ENCODE measurements at regions not wholly inside any gene's neighbourhood (a gene's known extent, or its start where the extent isn't known, plus 50 kb on each side); places are given as distances from the start of the nearest gene placed in this dataset.
"Not testable (repeated sequence)": the region's sequence is repeated elsewhere in the genome, so short reads cannot be mapped to it uniquely, and the experiment has no call there.

DNA sequence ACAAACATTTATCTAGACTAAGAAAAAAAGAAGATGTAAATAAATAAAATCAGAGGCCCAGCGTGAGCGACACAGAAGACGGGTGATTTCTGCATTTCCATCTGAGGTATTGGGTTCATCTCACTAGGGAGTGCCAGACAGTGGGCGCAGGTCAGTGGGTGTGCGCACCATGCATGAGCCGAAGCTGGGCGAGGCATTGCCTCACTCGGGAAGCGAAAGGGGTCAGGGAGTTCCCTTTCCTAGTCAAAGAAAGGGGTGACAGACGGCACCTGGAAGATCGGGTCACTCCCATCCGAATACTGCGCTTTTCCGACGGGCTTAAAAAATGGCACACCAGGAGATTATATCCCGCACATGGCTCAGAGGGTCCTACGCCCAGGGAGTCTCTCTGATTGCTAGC is 79.5 kb upstream of the ABCD2 start:
- DNase-seq: not testable (repeated sequence)

- DNase-seq: no peak
Observed at GRCh38 chr12:39697108-39697507, 77.5 kb upstream of the ABCD2 start.

DNA sequence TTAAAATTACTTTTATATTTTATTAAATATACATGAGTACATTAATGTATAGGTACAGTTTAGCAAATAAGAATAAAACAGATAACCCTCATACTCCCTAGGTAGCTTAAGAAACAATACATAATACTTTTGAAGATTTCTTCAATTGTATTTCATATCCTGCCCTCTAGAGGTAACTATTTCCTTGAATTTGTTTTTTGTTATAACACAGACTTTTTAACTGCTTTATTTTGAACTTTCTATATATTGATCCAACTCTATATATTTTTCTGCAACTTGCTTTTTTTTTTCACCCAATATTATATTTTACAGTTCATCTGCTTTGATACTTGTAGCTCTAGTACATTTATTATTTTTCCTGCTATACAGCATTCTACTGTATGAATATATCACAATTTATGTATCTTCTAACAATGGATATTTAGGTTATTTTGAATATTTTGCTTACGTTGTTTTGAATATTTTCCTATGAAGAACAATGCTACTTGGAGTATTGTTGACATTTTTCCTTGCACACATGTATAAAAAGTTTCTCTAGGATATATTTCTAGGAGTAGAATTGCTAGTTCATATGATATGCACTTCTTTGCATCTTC is 72.8 kb upstream of the ABCD2 start:
- DNase-seq: peak; percentile 15

- no peak for DNase-seq
Observed at GRCh38 chr12:39685854-39686657, 66.5 kb upstream of the ABCD2 start.

GRCh38 chr12:39682689-39683477 is 63.3 kb upstream of the ABCD2 start:
- no peak for DNase-seq

DNA sequence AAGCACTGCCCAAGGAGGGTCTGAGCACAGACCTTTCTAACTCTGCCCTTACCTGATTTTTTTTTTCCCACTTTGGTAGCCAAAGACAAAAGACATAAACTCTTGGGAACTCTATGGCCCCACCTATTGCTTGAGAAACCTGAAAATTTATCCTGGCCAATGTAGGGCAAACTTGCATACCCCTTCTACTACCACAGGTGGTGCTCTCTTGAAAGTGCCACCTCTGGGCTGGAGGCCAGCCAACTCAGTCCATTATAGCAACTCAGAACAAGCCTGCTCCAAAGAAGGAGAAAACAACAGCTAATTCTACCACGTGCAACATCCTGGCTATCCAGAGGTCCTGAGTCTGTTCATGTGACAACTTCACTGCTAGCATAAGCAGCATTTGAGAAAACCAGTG is 55.7 kb upstream of the ABCD2 start:
- no peak for DNase-seq

DNA sequence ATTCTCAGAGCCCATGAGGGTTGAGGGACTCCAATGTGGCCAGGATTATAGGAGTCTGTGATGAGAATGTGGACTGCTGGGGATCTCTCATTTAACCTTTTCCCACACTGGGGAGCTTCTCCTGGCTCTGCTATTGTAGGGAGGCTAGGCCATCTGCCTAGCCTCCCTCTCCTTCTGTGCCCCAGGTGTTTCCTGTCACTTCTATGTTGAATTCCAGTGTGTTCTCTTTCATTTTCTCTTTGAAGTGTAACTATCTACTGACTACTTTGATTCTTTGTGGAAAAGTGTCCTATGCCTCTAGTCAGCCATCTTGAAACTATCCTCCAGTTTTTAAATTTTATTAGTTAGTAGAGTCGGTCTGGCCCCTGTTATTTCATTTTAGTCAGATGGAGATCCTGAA is 53.4 kb upstream of the ABCD2 start:
- no peak for DNase-seq

DNA sequence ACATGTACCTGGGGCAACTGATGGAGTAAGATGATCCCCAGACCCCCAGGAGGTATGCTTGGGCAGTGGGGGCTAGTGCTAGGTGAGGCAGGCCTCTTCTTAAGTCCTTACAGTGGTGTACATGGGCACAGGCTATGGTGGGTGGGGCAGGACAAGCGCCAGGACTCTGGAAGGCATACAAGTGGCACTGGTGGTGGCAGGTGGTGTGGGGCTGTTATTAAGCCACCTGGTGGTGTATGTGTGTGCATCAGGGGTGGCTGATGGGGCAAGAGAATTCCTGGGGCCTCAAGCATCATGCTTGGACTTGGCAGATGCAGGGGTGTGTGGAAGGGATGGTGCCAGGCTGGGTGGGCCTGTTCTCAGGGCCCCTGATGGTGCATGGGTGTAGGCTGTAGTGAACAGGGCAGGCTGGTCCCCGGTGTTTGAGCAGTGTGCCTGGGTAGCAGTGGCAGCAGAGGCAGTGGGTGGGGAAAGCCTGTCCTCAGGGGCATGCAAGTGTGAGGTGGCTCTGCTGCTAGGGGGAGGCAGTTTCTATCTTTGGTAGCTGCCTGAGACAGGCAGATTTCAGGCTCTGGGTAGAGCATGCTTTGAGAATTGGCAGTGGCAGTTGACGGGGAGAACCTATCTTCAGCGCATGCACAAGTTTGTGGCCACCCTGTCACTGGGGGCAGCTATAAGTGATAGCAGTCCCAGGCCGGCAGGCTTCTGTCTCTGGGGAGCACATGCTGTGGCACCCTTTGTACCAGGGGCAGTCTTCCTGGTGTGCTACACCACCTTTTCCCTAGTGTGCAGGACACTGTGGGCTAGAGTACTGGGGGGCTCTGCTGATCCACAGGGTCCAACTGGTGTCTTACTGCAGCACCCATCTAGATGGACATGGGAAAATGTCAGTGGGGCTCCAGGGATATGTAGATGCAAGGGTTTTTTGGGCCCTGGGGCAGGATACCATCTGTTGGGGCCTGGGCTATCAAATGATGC is 52.6 kb upstream of the ABCD2 start:
- DNase-seq: no peak

- not testable (repeated sequence) for DNase-seq
Observed at GRCh38 chr12:39669539-39669938, 49.9 kb upstream of the ABCD2 start.
